ENCODE measurements at regions not wholly inside any gene's neighbourhood (a gene's known extent, or its start where the extent isn't known, plus 50 kb on each side); places are given as distances from the start of the nearest gene placed in this dataset.

DNA sequence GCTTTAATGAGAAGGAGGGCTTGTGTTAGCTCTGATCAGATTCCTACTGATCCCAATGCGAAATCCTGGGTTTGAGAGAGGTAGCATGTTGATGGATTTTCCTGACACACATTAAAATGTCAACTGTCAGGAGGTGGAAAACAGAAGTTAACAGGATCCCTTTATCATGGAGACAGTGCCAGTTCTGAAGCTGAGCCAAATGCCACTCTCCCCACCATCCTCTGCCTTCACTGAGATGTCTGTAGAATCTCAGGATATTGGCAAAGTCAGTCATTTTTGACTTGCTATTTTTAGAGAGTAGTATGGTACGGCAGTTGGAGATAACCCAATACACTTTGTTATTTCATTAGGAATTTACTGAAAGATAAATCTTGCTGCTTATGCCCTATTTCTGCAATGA, 1816.2 kb upstream of the FLRT2 start:
- no peak for TF ChIP-seq EZH2 (IDR thresholded peaks at IDR 0.05; ENCODE audit: borderline replicate concordance, low read length)
- TF ChIP-seq, protein P1, sequence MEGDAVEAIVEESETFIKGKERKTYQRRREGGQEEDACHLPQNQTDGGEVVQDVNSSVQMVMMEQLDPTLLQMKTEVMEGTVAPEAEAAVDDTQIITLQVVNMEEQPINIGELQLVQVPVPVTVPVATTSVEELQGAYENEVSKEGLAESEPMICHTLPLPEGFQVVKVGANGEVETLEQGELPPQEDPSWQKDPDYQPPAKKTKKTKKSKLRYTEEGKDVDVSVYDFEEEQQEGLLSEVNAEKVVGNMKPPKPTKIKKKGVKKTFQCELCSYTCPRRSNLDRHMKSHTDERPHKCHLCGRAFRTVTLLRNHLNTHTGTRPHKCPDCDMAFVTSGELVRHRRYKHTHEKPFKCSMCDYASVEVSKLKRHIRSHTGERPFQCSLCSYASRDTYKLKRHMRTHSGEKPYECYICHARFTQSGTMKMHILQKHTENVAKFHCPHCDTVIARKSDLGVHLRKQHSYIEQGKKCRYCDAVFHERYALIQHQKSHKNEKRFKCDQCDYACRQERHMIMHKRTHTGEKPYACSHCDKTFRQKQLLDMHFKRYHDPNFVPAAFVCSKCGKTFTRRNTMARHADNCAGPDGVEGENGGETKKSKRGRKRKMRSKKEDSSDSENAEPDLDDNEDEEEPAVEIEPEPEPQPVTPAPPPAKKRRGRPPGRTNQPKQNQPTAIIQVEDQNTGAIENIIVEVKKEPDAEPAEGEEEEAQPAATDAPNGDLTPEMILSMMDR (IDR thresholded peaks at IDR 0.05; ENCODE audit: low read length): no peak
